ENCODE measurements at regions not wholly inside any gene's neighbourhood (a gene's known extent, or its start where the extent isn't known, plus 50 kb on each side); places are given as distances from the start of the nearest gene placed in this dataset.
"Not testable (repeated sequence)": the region's sequence is repeated elsewhere in the genome, so short reads cannot be mapped to it uniquely, and the experiment has no call there.

- DNase-seq (ENCODE audit: low spot score), result no peak
Observed at GRCh38 chr4:19038231-19038630, 1016.7 kb upstream of the LCORL start.

GRCh38 chr4:19033816-19034733 lies 1012.5 kb upstream of the LCORL start:
- no peak for DNase-seq (ENCODE audit: low spot score)

GRCh38 chr4:19030536-19030935 lies 1009.0 kb upstream of the LCORL start:
- DNase-seq (ENCODE audit: low spot score), result peak; percentile 5

- peak; percentile 17 for DNase-seq (ENCODE audit: low spot score)
Observed at GRCh38 chr4:19030048-19030447, 1008.5 kb upstream of the LCORL start.

- DNase-seq (ENCODE audit: low spot score), result peak; percentile 43
Observed at GRCh38 chr4:19026281-19026680, 1004.7 kb upstream of the LCORL start.

GRCh38 chr4:19025031-19025430 lies 1003.5 kb upstream of the LCORL start:
- no peak for DNase-seq (ENCODE audit: low spot score)

- DNase-seq (ENCODE audit: low spot score), result no peak
Observed at GRCh38 chr4:19024047-19024446, 1002.5 kb upstream of the LCORL start.

GRCh38 chr4:19021617-19022016 lies 1000.1 kb upstream of the LCORL start:
- DNase-seq (ENCODE audit: low spot score), result no peak

GRCh38 chr4:19016550-19016949 lies 995.0 kb upstream of the LCORL start:
- DNase-seq (ENCODE audit: low spot score), result not testable (repeated sequence)

- no peak for DNase-seq (ENCODE audit: low spot score)
Observed at GRCh38 chr4:19014594-19014993, 993.0 kb upstream of the LCORL start.

- DNase-seq (ENCODE audit: low spot score), result no peak
Observed at GRCh38 chr4:19010761-19011160, 989.2 kb upstream of the LCORL start.

GRCh38 chr4:19009881-19010280 lies 988.3 kb upstream of the LCORL start:
- DNase-seq (ENCODE audit: low spot score), result no peak

GRCh38 chr4:19005211-19005610 lies 983.7 kb upstream of the LCORL start:
- DNase-seq (ENCODE audit: low spot score), result peak; percentile 17

- no peak for DNase-seq (ENCODE audit: low spot score)
Observed at GRCh38 chr4:19002170-19002569, 980.6 kb upstream of the LCORL start.

GRCh38 chr4:18999595-18999994 lies 978.0 kb upstream of the LCORL start:
- DNase-seq (ENCODE audit: low spot score), result no peak

- DNase-seq (ENCODE audit: low spot score), result peak; percentile 27
Observed at GRCh38 chr4:18981234-18981615, 959.7 kb upstream of the LCORL start.

GRCh38 chr4:18980516-18981233 lies 959.1 kb upstream of the LCORL start:
- DNase-seq (ENCODE audit: low spot score), result peak; percentile 64

- DNase-seq (ENCODE audit: low spot score), result no peak
Observed at GRCh38 chr4:18976884-18977283, 955.3 kb upstream of the LCORL start.

- no peak for DNase-seq (ENCODE audit: low spot score)
Observed at GRCh38 chr4:18975916-18976808, 954.6 kb upstream of the LCORL start.

GRCh38 chr4:18973296-18973695 lies 951.7 kb upstream of the LCORL start:
- DNase-seq (ENCODE audit: low spot score), result no peak

- DNase-seq (ENCODE audit: low spot score), result no peak
Observed at GRCh38 chr4:18961879-18962278, 940.3 kb upstream of the LCORL start.

- DNase-seq (ENCODE audit: low spot score), result no peak
Observed at GRCh38 chr4:18961266-18961665, 939.7 kb upstream of the LCORL start.
